ENCODE measurements at regions not wholly inside any gene's neighbourhood (a gene's known extent, or its start where the extent isn't known, plus 50 kb on each side); places are given as distances from the start of the nearest gene placed in this dataset.

- Histone ChIP-seq H3K9me3 (no peaks in the 10 kb centered on the region), H3K4me3 (no peak overlapping the region), H3K4me1 (no peaks in the 10 kb centered on the region), H3K27ac (no peak overlapping the region), H3K27me3 (no peaks in the 10 kb centered on the region), H3K36me3 (no peaks in the 10 kb centered on the region)
- FAIRE-seq (no peak), ATAC-seq (peak; percentile 77 to 97 (median 92)), DNase-seq (peak in 5 of 6 donors; percentile 52 to 85 (median 74))
- TF ChIP-seq, protein P1, sequence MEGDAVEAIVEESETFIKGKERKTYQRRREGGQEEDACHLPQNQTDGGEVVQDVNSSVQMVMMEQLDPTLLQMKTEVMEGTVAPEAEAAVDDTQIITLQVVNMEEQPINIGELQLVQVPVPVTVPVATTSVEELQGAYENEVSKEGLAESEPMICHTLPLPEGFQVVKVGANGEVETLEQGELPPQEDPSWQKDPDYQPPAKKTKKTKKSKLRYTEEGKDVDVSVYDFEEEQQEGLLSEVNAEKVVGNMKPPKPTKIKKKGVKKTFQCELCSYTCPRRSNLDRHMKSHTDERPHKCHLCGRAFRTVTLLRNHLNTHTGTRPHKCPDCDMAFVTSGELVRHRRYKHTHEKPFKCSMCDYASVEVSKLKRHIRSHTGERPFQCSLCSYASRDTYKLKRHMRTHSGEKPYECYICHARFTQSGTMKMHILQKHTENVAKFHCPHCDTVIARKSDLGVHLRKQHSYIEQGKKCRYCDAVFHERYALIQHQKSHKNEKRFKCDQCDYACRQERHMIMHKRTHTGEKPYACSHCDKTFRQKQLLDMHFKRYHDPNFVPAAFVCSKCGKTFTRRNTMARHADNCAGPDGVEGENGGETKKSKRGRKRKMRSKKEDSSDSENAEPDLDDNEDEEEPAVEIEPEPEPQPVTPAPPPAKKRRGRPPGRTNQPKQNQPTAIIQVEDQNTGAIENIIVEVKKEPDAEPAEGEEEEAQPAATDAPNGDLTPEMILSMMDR (IDR thresholded peaks at IDR 0.05) = peak; percentile 76 to 92 (median 88)
- intact Hi-C loops (cut with DNase I) = loop anchor here in 2 of 3 donors (10.0 kb wide), 1 partner anchor 283 kb away; no protein-coding TSS in a partner anchor
- 26 to 27% methylated on average over 30 to 31 of the region's 31 CpGs for WGBS, 2 donors
These were observed 85.3 kb upstream of the SYT13 start for GRCh38 chr11:45371251-45372115.

DNA sequence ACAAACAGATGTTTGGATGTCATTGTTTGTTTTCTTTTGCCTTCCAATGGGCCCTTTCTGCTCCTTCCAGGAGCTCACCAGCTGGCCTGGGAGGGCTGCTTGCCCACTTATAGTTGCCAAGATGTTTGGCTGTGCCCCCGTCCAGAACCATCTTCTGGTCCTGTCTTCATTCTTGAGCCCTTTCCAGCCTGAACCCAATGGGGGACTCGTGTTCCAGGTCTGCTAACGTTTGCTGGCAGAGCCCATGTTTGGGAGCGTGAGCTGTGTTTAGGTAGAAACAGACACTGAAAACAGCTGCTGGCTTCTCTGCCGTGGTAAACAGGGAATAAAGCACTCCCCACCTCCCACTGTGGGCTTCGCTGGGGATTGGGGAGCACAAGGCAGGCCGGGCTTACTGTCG, 83.2 kb upstream of the SYT13 start:
- intact Hi-C loops (cut with DNase I) = loop anchor here in 1 of 3 donors (10.0 kb wide), 1 partner anchor 405 kb away; no protein-coding TSS in a partner anchor
- Histone ChIP-seq H3K4me3 (no peak overlapping the region), H3K4me1 (no peaks in the 10 kb centered on the region), H3K36me3 (no peaks in the 10 kb centered on the region), H3K27ac (no peak overlapping the region), H3K9me3 (no peaks in the 10 kb centered on the region), H3K27me3 (no peaks in the 10 kb centered on the region)
- DNase-seq = no peak
- FAIRE-seq = no peak
- TF ChIP-seq, protein P1 (IDR thresholded peaks at IDR 0.05) = no peak
- WGBS, 2 donors = 54 to 64% methylated on average over 8 of the region's 8 CpGs
- no peak for ATAC-seq

DNA sequence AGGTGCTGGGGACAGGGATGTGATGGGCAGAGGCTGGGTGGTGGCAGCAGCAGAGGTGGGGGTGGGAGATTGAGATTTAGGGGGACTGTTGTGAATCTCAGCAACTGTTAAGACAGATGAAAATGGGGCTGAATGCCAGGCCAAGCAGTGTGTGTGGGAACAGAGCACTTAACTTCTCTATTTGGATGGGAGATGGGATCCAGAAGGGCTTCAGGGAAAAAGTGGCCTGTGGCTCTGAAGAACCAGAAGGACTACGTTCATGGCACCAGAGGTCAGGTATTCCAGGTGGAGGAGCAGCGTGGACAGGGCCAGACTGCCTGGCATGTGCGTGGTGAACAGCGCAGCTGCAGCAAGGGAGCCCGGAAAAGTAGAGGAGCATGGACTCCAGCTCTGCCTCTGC, 82.6 kb upstream of the SYT13 start:
- Histone ChIP-seq H3K27ac (no peak overlapping the region), H3K36me3 (no peaks in the 10 kb centered on the region), H3K4me3 (no peak overlapping the region), H3K9me3 (no peaks in the 10 kb centered on the region), H3K27me3 (no peaks in the 10 kb centered on the region), H3K4me1 (no peaks in the 10 kb centered on the region)
- no peak for ATAC-seq
- no peak for DNase-seq
- TF ChIP-seq, protein P1 (IDR thresholded peaks at IDR 0.05) = no peak
- FAIRE-seq = no peak
- WGBS, 2 donors = 84 to 93% methylated on average over 5 of the region's 5 CpGs
- intact Hi-C loops (cut with DNase I) = loop anchor here in 1 of 3 donors (10.0 kb wide), 1 partner anchor 406 kb away; no protein-coding TSS in a partner anchor

DNA sequence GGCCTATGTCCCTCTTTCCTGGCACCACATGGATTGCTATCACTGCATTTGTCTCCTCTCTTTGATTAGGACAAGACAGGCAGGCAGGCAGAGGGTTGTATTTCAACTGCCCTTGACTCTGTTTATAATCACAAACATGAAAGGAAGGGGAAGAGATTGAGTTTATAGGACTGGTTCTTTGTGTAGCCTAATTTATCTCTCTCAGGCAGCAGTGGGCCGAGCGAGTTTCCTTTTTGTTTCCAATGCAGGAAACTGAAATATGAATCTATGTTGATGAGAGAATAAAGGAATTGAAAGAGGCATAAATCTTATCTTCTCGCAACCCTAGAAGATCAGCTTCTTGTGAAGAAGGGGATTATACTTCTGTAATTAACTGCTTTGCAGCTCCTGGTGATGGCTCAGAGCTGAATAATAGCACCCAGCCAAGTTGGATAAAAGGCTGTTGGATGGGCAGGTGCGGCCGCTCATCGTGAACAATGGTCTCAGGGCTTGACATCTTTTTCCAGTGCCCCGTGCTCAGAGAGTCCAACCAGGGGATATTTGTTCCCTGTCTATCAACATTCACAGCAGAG, 80.6 kb upstream of the SYT13 start:
- intact Hi-C loops (cut with DNase I) = loop anchor here in 1 of 3 donors (10.0 kb wide), 1 partner anchor 408 kb away; no protein-coding TSS in a partner anchor
- Histone ChIP-seq H3K4me1 (peaks cover 0 to 5% (median 0%) of the 10 kb centered on the region in 3 donors), H3K9me3 (no peaks in the 10 kb centered on the region), H3K4me3 (no peak overlapping the region), H3K27me3 (no peaks in the 10 kb centered on the region), H3K27ac (no peak overlapping the region), H3K36me3 (no peaks in the 10 kb centered on the region)
- no peak for ATAC-seq
- 78% methylated on average over 7 of the region's 7 CpGs for WGBS, 2 donors
- FAIRE-seq = no peak
- DNase-seq = no peak
- TF ChIP-seq, protein P1 (IDR thresholded peaks at IDR 0.05) = no peak
